Astrocyte of the spinal cord (primary cell): ENCODE measurements at regions not wholly inside any gene's neighbourhood (a gene's known extent, or its start where the extent isn't known, plus 50 kb on each side); places are given as distances from the start of the nearest gene placed in this dataset.

Source experiments
- DNase-seq: peaks from one replicate; pipeline ENCODE4 v3.0.0; 2011; ENCODE audit warnings: low read depth, low spot score
- H3K4me3 ChIP-seq: 2 replicates; pipeline ENCODE4 v1.5.1; 2011; ENCODE audit warnings: low read depth, mild to moderate bottlenecking, low read length, moderate library complexity
- CTCF ChIP-seq: IDR thresholded peaks from 2 replicates; pipeline ENCODE4 v1.5.1; 2012; ENCODE audit warnings: low read depth, mild to moderate bottlenecking, low read length, inconsistent platforms
- in situ Hi-C: cut with HindIII; loops from 2 replicates; pipeline ENCODE4 v1.10.0; 2017; ENCODE audit warnings: low sequenced_read_pairs

- H3K4me3 ChIP-seq = no peak overlapping the region
- TF ChIP-seq CTCF = no peak
- no peak for DNase-seq
- in situ Hi-C loops = no loop called here
Measured at GRCh38 chr2:8517850-8518498, 163.9 kb upstream of the ID2 start.

- no peak overlapping the region for H3K4me3 ChIP-seq
- DNase-seq = no peak
- in situ Hi-C loops = no loop called here
- TF ChIP-seq CTCF = no peak
Measured at GRCh38 chr2:8518979-8519668, 162.7 kb upstream of the ID2 start.

GRCh38 chr2:8520791-8521344, 161.0 kb upstream of the ID2 start:
- in situ Hi-C loops = no loop called here
- H3K4me3 ChIP-seq = no peak overlapping the region
- DNase-seq = no peak
- no peak for TF ChIP-seq CTCF

GRCh38 chr2:8522687-8523086, 159.2 kb upstream of the ID2 start:
- no peak for TF ChIP-seq CTCF
- DNase-seq = no peak
- no peak overlapping the region for H3K4me3 ChIP-seq
- in situ Hi-C loops = no loop called here

GRCh38 chr2:8524388-8524787, 157.5 kb upstream of the ID2 start:
- H3K4me3 ChIP-seq = no peak overlapping the region
- DNase-seq = no peak
- in situ Hi-C loops = no loop called here
- TF ChIP-seq CTCF = no peak

- in situ Hi-C loops = no loop called here
- TF ChIP-seq CTCF = no peak
- DNase-seq = no peak
- H3K4me3 ChIP-seq = no peak overlapping the region
Measured at GRCh38 chr2:8524823-8525222, 157.0 kb upstream of the ID2 start.
